COR-L47 (cell line): ENCODE measurements at regions not wholly inside any gene's neighbourhood (a gene's known extent, or its start where the extent isn't known, plus 50 kb on each side); places are given as distances from the start of the nearest gene placed in this dataset.
"Not testable (repeated sequence)": the region's sequence is repeated elsewhere in the genome, so short reads cannot be mapped to it uniquely, and the experiment has no call there.

Experiments used
- DNase-seq: peaks from one replicate; lab custom pipeline; 2025; lab: John Stamatoyannopoulos, UW

- DNase-seq: no peak
These were observed 108.4 kb downstream of the KLF5 start for GRCh38 chr13:73167028-73167820.

- no peak for DNase-seq
These were observed 107.4 kb downstream of the KLF5 start for GRCh38 chr13:73166204-73166603.

DNA sequence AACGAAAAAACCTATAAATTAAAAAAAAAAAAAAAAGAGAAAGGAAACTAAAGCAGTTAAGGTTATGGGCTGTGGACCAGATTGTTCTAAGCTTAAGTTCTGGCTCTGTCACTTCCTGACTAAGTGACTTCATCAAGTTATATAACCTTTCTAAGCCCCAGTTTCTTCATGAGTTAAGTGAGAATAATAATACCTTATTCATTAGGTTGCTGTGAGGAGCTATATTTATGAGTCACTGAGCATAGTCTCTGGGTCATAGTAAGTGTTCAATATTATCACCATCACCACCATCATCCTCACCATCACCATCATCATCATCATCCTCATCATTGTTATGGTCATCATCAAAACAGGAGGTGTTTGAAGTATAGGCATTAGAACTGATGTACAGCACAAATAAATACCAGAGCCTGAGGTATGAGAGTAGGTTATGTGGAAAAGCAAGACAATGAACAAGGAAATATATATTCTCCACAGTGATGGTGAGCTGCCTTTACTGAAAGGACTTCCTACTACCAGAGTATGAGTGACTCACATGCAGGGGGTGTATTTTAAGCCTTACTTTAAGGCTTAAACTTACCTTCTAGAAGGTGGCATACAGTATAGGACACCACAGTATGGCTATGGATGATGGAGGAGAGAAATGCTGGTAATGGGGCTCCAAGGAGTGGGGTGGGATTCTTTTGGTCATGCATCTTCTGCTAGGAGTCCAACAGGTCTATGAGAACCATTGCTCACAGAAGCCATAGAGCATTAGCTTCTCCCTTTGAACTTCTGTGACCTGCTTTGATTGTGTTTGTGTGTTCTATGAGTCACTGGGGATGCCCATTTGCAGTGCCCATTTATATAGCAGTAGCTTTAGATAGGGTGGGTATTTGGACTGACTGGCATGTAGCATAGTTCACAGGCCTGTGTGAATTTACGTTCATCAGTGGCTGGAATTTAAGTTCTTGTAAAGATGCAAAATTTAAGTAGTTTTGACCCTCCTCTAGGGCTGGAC is 104.4 kb downstream of the KLF5 start:
- no peak for DNase-seq

DNA sequence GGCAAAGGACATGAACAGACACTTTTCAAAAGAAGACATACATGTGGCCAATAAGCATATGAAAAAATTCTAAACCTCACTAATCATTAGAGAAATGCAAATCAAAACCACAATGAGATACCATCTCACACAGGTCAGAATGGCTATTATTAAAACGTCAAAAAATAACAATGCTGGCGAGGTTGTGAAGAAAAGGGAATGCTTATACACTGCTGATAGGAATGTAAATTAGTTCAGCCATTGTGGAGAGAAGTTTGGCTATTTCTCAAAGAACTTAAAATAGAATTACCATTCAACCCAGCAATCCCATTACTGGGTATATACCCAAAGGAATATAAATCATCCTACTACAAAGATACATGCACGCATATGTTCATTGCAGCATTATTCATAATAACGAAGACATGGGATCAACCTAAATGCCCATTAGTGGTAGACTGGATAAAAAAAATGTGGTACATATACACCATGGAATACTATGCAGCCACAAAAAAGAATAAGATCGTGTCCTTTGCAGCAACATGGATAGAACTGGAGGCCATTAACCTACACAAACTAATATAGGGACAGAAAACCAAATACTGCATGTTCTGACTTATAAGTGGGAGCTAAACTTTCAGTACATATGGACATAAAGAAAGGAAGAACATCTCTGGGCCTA is 101.7 kb downstream of the KLF5 start:
- DNase-seq: not testable (repeated sequence)

DNA sequence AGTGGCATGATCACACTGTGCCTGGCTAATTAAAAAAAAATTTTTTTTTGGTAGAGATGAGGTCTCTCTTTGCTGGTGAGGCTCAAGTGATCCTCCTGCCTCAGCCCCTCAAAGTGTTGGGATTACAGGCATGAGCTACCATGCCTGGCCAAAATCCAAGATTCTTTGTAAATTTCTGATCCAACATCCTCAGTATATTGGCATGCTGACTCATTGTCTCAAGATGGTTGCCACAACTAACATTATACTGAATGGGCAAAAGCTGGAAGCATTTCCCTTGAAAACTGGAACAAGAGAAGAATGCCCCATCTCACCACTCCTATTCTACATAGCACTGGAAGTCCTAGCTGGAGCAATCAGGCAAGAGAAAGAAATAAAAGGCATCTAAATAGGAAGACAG is 100.0 kb downstream of the KLF5 start:
- DNase-seq: no peak

DNA sequence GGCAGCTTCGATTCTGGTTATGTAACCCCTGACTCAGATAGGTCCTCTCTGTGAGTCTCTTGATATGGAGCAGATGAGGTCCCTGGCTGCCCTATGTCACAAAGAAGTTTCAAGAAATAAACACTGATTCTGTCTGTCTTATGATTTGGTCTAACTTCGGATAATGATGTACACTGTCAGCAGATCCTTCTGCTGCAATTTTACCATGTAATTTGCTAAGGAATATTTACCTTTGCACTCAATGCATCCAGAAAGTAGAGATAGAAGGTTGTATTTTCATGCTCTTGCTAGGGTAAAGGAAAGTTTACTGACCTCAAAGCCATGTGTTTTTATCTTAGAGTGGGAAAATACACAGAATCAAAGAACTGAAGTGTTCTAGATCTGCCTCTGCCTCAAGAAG is 98.2 kb downstream of the KLF5 start:
- no peak for DNase-seq

- no peak for DNase-seq
These were observed 87.9 kb downstream of the KLF5 start for GRCh38 chr13:73146707-73147106.

DNA sequence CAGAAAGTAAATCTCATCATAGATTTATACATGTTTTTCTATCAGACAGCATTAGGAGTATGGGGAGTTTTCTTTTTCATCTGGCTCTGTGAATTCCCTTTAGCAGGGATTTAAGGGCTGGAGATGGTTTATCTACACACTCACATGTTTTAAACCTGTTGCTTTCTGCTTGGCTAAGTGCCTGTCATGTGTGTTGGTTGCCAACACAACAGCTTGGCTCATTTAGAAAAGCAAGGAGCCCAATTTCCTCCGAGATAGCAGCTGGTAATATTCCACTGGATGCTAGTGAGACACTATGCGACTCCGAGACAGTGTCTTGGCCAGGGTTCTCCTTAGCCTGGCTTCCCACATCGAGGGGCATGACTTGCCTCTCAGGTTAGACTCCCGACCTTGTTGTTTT is 83.3 kb downstream of the KLF5 start:
- peak; percentile 11 for DNase-seq

DNA sequence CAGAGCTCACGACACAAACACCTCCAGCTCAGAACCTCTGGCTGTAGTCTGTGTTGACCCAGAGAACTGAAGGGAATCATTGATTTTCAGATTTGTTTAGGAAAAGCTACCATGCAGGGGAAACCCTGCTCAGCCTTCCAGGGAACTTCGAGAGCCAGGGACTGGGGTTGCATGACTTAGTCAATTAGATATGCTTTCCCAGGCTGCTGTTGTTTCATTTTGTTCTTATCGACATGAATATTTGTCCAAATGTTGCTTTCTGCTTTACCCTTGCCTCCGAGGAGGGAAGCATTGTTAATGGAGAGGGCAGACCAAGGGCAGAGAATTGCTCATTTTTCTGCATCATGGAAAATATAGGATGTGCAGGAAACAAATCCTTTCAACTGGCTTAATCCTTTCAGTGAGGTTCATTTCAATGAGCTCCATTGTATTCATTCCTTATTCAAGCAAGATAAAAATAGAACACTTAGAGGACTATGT is 82.5 kb downstream of the KLF5 start:
- no peak for DNase-seq

DNA sequence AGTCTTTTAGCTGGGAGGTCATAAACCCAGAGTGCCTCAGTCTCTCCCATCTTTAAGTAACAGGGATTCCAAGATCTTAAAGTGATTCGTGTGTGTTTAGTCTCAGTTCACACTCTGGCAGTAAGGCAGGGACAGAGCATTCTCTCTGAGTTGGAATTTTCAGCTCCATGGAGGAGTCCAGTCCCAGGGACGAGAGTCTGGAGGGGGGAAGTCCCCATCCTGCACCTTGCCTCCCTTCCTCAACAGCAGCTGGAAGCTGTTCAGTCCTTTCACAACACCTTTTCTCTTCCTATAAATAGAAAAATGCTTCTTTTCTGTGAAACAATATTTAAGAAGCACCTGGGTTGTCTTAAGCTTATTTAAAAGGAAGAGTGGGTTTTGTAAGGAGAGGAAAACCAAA is 82.0 kb downstream of the KLF5 start:
- no peak for DNase-seq

- peak; percentile 42 for DNase-seq
These were observed 80.1 kb downstream of the KLF5 start for GRCh38 chr13:73138638-73139491.

GRCh38 chr13:73138276-73138637 is 79.5 kb downstream of the KLF5 start:
- DNase-seq: no peak

- no peak for DNase-seq
These were observed 78.0 kb downstream of the KLF5 start for GRCh38 chr13:73136776-73137175.

DNA sequence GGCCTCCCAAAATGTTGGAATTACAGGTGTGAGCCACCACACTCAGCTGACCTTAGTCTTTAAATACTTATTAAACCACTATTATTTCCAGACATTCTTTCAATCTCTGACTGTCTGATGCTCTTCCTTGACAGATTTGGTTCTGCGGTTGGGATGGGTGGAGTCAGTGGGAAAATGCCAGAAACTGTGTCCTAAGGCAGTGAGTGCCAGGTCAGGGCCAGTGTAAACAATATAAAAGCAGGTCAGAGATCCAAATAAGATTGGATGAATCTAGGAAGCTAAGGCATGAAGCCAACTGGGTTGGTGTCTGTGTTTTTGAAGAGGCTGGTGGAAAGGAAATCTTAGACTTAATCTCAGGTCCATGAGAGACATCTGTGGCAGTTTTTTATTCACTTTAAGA is 74.7 kb downstream of the KLF5 start:
- no peak for DNase-seq

GRCh38 chr13:73131247-73131646 is 72.4 kb downstream of the KLF5 start:
- DNase-seq: no peak

DNA sequence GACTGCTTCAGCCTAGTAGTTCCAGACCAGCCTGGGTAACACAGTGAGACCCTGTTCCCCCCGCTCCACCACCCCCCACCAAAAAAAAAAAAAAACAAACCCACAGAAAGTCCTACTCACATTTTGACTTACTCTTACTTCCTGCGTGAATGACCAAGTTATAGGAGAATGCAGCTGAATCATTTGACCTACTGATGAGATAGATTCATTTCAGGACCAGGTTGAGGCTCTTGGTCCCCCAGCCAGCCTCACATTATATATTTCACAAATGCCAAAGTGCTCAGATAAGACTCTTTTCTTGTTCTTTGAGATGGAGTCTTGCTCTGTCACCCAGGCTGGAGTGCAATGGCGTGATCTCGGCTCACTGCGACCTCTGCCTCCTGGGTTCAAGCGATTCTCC is 70.2 kb downstream of the KLF5 start:
- no peak for DNase-seq
